H1 (cell line): ENCODE measurements at regions not wholly inside any gene's neighbourhood (a gene's known extent, or its start where the extent isn't known, plus 50 kb on each side); places are given as distances from the start of the nearest gene placed in this dataset.

ENCODE experiments used
- RXRA ChIP-seq: IDR thresholded peaks from 2 replicates; pipeline ENCODE4 v1.6.1; 2011; ENCODE audit warnings: low read depth, mild to moderate bottlenecking, low read length, moderate library complexity; ENCODE audit not compliant: insufficient read depth
- TF ChIP-seq, protein P1 (sequence below): fragments of 300-600 bp; sonication (generic); IDR thresholded peaks from 2 replicates; pipeline ENCODE4 v1.7.1; 2012; ENCODE audit warnings: low read length, moderate library complexity, mild to moderate bottlenecking, inconsistent platforms; ENCODE audit not compliant: insufficient replicate concordance
- TF ChIP-seq, protein P2 (sequence below): IDR thresholded peaks from 2 replicates; pipeline ENCODE4 v1.6.1; 2012; ENCODE audit warnings: low read length, inconsistent platforms

DNA sequence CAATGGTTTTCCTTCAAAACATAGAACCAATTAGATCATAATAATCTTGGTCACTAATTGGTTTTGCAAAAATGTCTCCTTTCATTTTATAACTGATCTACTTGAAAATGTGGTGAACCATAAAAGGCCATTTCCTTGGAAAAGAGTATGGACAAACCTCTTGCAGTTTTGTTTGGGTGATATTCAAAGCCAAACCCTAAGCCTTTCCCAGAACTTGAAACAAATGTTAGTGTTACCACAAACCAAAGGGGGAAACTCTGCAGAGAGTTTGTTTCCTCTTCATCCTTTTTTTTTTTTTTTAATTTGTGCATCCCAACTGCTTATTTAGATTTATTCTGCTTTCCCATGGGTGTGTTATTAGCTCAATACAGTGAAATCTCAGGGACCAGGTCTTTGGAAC, 204.4 kb upstream of the ADAMTSL1 start (continued):
- TF ChIP-seq, protein P1, sequence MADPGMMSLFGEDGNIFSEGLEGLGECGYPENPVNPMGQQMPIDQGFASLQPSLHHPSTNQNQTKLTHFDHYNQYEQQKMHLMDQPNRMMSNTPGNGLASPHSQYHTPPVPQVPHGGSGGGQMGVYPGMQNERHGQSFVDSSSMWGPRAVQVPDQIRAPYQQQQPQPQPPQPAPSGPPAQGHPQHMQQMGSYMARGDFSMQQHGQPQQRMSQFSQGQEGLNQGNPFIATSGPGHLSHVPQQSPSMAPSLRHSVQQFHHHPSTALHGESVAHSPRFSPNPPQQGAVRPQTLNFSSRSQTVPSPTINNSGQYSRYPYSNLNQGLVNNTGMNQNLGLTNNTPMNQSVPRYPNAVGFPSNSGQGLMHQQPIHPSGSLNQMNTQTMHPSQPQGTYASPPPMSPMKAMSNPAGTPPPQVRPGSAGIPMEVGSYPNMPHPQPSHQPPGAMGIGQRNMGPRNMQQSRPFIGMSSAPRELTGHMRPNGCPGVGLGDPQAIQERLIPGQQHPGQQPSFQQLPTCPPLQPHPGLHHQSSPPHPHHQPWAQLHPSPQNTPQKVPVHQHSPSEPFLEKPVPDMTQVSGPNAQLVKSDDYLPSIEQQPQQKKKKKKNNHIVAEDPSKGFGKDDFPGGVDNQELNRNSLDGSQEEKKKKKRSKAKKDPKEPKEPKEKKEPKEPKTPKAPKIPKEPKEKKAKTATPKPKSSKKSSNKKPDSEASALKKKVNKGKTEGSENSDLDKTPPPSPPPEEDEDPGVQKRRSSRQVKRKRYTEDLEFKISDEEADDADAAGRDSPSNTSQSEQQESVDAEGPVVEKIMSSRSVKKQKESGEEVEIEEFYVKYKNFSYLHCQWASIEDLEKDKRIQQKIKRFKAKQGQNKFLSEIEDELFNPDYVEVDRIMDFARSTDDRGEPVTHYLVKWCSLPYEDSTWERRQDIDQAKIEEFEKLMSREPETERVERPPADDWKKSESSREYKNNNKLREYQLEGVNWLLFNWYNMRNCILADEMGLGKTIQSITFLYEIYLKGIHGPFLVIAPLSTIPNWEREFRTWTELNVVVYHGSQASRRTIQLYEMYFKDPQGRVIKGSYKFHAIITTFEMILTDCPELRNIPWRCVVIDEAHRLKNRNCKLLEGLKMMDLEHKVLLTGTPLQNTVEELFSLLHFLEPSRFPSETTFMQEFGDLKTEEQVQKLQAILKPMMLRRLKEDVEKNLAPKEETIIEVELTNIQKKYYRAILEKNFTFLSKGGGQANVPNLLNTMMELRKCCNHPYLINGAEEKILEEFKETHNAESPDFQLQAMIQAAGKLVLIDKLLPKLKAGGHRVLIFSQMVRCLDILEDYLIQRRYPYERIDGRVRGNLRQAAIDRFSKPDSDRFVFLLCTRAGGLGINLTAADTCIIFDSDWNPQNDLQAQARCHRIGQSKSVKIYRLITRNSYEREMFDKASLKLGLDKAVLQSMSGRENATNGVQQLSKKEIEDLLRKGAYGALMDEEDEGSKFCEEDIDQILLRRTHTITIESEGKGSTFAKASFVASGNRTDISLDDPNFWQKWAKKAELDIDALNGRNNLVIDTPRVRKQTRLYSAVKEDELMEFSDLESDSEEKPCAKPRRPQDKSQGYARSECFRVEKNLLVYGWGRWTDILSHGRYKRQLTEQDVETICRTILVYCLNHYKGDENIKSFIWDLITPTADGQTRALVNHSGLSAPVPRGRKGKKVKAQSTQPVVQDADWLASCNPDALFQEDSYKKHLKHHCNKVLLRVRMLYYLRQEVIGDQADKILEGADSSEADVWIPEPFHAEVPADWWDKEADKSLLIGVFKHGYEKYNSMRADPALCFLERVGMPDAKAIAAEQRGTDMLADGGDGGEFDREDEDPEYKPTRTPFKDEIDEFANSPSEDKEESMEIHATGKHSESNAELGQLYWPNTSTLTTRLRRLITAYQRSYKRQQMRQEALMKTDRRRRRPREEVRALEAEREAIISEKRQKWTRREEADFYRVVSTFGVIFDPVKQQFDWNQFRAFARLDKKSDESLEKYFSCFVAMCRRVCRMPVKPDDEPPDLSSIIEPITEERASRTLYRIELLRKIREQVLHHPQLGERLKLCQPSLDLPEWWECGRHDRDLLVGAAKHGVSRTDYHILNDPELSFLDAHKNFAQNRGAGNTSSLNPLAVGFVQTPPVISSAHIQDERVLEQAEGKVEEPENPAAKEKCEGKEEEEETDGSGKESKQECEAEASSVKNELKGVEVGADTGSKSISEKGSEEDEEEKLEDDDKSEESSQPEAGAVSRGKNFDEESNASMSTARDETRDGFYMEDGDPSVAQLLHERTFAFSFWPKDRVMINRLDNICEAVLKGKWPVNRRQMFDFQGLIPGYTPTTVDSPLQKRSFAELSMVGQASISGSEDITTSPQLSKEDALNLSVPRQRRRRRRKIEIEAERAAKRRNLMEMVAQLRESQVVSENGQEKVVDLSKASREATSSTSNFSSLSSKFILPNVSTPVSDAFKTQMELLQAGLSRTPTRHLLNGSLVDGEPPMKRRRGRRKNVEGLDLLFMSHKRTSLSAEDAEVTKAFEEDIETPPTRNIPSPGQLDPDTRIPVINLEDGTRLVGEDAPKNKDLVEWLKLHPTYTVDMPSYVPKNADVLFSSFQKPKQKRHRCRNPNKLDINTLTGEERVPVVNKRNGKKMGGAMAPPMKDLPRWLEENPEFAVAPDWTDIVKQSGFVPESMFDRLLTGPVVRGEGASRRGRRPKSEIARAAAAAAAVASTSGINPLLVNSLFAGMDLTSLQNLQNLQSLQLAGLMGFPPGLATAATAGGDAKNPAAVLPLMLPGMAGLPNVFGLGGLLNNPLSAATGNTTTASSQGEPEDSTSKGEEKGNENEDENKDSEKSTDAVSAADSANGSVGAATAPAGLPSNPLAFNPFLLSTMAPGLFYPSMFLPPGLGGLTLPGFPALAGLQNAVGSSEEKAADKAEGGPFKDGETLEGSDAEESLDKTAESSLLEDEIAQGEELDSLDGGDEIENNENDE, result no peak
- no peak for TF ChIP-seq RXRA
- TF ChIP-seq, protein P2, sequence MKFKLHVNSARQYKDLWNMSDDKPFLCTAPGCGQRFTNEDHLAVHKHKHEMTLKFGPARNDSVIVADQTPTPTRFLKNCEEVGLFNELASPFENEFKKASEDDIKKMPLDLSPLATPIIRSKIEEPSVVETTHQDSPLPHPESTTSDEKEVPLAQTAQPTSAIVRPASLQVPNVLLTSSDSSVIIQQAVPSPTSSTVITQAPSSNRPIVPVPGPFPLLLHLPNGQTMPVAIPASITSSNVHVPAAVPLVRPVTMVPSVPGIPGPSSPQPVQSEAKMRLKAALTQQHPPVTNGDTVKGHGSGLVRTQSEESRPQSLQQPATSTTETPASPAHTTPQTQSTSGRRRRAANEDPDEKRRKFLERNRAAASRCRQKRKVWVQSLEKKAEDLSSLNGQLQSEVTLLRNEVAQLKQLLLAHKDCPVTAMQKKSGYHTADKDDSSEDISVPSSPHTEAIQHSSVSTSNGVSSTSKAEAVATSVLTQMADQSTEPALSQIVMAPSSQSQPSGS, result no peak
